M059J (cell line): ENCODE measurements at regions not wholly inside any gene's neighbourhood (a gene's known extent, or its start where the extent isn't known, plus 50 kb on each side); places are given as distances from the start of the nearest gene placed in this dataset.

Experiments
- DNase-seq: peaks from one replicate; pipeline ENCODE4 v3.0.0-alpha.2; 2012; ENCODE audit warnings: low read depth

- DNase-seq, result no peak
These were observed 132.7 kb upstream of the JAG1 start for GRCh38 chr20:10806539-10806938.

- DNase-seq, result no peak
These were observed 133.2 kb upstream of the JAG1 start for GRCh38 chr20:10807013-10807412.

GRCh38 chr20:10812759-10813327 is 139.0 kb upstream of the JAG1 start:
- DNase-seq, result no peak

GRCh38 chr20:10823585-10823984 is 149.8 kb upstream of the JAG1 start:
- no peak for DNase-seq

GRCh38 chr20:10824750-10825500 is 151.1 kb upstream of the JAG1 start:
- DNase-seq, result no peak

GRCh38 chr20:10826111-10826510 is 152.3 kb upstream of the JAG1 start:
- DNase-seq, result no peak

GRCh38 chr20:10828180-10828579 is 154.4 kb upstream of the JAG1 start:
- DNase-seq, result no peak

GRCh38 chr20:10832141-10832540 is 158.3 kb upstream of the JAG1 start:
- no peak for DNase-seq

- DNase-seq, result no peak
These were observed 164.1 kb upstream of the JAG1 start for GRCh38 chr20:10837901-10838300.

- peak; percentile 64 for DNase-seq
These were observed 168.3 kb upstream of the JAG1 start for GRCh38 chr20:10842116-10842515.

GRCh38 chr20:10843146-10843711 is 169.4 kb upstream of the JAG1 start:
- DNase-seq, result no peak

- no peak for DNase-seq
These were observed 173.0 kb upstream of the JAG1 start for GRCh38 chr20:10846766-10847165.

- DNase-seq, result peak; percentile 96
These were observed 175.1 kb upstream of the JAG1 start for GRCh38 chr20:10848810-10849370.

GRCh38 chr20:10853176-10853575 is 179.4 kb upstream of the JAG1 start:
- peak; percentile 84 for DNase-seq

- DNase-seq, result no peak
These were observed 179.9 kb upstream of the JAG1 start for GRCh38 chr20:10853731-10854130.

- DNase-seq, result peak; percentile 42
These were observed 181.2 kb upstream of the JAG1 start for GRCh38 chr20:10854976-10855375.

GRCh38 chr20:10855778-10856177 is 182.0 kb upstream of the JAG1 start:
- DNase-seq, result no peak

GRCh38 chr20:10856237-10857015 is 182.6 kb upstream of the JAG1 start:
- DNase-seq, result peak; percentile 31

- DNase-seq, result peak; percentile 98
These were observed 183.7 kb upstream of the JAG1 start for GRCh38 chr20:10857352-10858070.

- DNase-seq, result peak; percentile 88
These were observed 187.3 kb upstream of the JAG1 start for GRCh38 chr20:10861090-10861489.

- peak; percentile 54 for DNase-seq
These were observed 187.8 kb upstream of the JAG1 start for GRCh38 chr20:10861619-10862018.
